ENCODE measurements at regions not wholly inside any gene's neighbourhood (a gene's known extent, or its start where the extent isn't known, plus 50 kb on each side); places are given as distances from the start of the nearest gene placed in this dataset.
A peak's percentile ranks its signal among the peaks of the same experiment; 100 is the strongest.

DNA sequence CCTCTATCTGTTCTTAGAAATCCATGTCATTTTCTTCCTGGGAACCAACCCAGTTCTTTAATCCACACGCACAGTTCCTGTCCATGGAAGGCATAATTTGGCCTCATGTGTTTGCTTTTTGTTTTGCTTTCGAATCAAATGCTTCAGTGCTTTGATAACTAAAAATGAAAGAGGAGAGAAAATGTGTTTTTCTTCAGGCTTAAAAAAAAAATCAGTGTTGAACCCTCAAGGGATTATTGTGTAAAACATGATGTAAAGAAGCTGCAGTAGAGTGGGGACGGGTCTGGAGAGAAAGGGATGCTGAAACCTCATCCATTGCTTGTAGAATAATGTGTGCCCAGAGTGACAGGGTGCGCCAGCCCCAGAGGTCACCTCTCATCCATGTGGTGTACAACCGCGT lies 197.5 kb upstream of the JARID2 start:
- no peaks in the 10 kb centered on the region for H3K36me3 ChIP-seq (replicated peaks; ENCODE audit: insufficient read depth, low read length)
- no peaks in the 10 kb centered on the region for H3F3A ChIP-seq (ENCODE audit: insufficient read depth, low read length)
- no peak for TF ChIP-seq EZH2phosphoT487 (IDR thresholded peaks at IDR 0.05; ENCODE audit: low read length)
- no peak for TF ChIP-seq EZH2 (optimal IDR thresholded peaks at IDR 0.05; ENCODE audit: low read depth, low read length)
- TF ChIP-seq, protein P1, sequence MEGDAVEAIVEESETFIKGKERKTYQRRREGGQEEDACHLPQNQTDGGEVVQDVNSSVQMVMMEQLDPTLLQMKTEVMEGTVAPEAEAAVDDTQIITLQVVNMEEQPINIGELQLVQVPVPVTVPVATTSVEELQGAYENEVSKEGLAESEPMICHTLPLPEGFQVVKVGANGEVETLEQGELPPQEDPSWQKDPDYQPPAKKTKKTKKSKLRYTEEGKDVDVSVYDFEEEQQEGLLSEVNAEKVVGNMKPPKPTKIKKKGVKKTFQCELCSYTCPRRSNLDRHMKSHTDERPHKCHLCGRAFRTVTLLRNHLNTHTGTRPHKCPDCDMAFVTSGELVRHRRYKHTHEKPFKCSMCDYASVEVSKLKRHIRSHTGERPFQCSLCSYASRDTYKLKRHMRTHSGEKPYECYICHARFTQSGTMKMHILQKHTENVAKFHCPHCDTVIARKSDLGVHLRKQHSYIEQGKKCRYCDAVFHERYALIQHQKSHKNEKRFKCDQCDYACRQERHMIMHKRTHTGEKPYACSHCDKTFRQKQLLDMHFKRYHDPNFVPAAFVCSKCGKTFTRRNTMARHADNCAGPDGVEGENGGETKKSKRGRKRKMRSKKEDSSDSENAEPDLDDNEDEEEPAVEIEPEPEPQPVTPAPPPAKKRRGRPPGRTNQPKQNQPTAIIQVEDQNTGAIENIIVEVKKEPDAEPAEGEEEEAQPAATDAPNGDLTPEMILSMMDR (IDR thresholded peaks at IDR 0.05; ENCODE audit: low read length): no peak
- 0 out of 2 replicates have a peak overlapping the region, but pooled peaks have one; percentile 6 for H2AFZ ChIP-seq (ENCODE audit: low read length)
- no peaks in the 10 kb centered on the region for H3K9me2 ChIP-seq (replicated peaks; ENCODE audit: insufficient read depth, low read length)
- H3K9me3 ChIP-seq (replicated peaks; ENCODE audit: insufficient read depth, low read length): no peaks in the 10 kb centered on the region
- no peak overlapping the region for H3K9ac ChIP-seq (ENCODE audit: low read length)
- H3K4me3 ChIP-seq (ENCODE audit: low read length): no peak overlapping the region
- no peak overlapping the region for H3K27ac ChIP-seq (ENCODE audit: low read length)
- no peaks in the 10 kb centered on the region for H4K20me1 ChIP-seq (ENCODE audit: insufficient read depth, low read length)
- H3K4me2 ChIP-seq (ENCODE audit: low read depth, low read length): no peak overlapping the region
- H3K27me3 ChIP-seq (replicated peaks; ENCODE audit: insufficient read depth, low read length): no peaks in the 10 kb centered on the region
- DNase-seq: no peak
- H3K4me1 ChIP-seq (ENCODE audit: low read length): no peaks in the 10 kb centered on the region
- H3K79me2 ChIP-seq (ENCODE audit: low read length): no peaks in the 10 kb centered on the region

DNA sequence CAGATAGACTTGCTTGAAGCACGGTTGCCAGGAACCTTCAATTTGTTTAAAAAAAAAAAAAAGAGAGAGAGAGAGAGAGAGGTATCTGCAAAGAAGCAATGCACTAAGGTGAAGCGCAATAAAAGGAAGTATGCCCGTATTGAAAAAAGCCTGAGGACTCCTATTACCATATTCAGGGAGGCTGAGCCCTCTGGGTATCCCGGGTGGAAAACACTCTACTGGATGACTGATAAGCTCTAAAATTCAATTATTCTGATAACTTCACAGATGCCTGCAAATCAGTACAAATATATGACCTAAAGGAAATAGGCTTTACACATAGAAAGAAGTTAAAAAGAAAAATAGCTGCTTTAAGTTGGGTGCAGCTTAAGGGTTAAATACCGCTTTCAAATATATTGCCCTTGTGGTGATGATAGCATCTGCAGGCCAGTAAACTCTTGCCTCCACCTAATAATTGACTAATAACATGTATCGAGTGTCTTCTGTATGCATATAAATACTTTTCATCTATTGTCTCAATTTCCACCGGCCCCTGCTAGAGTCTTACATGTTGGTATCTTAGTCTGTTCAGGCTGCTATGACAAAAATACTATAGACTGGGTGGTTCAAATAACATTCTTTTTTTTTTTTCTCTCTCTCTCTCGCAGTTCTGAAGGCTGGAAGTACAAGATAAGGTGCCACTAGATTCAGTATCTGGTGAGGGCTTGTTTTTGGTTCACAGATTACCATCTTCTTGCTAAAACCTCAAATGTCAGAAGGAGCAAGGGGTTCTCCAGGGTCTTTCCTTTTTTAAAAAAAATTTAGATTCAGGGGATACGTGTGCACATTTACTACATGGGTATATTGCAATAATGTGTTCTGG lies 187.4 kb upstream of the JARID2 start:
- no peaks in the 10 kb centered on the region for H3K27me3 ChIP-seq (replicated peaks; ENCODE audit: insufficient read depth, low read length)
- H3K79me2 ChIP-seq (ENCODE audit: low read length): no peaks in the 10 kb centered on the region
- no peaks in the 10 kb centered on the region for H3K36me3 ChIP-seq (replicated peaks; ENCODE audit: insufficient read depth, low read length)
- H3F3A ChIP-seq (ENCODE audit: insufficient read depth, low read length): no peaks in the 10 kb centered on the region
- no peaks in the 10 kb centered on the region for H3K9me2 ChIP-seq (replicated peaks; ENCODE audit: insufficient read depth, low read length)
- DNase-seq: no peak
- H3K27ac ChIP-seq (ENCODE audit: low read length): no peak overlapping the region
- no peak for TF ChIP-seq EZH2phosphoT487 (IDR thresholded peaks at IDR 0.05; ENCODE audit: low read length)
- TF ChIP-seq EZH2 (optimal IDR thresholded peaks at IDR 0.05; ENCODE audit: low read depth, low read length): no peak
- no peak overlapping the region for H2AFZ ChIP-seq (ENCODE audit: low read length)
- no peaks in the 10 kb centered on the region for H4K20me1 ChIP-seq (ENCODE audit: insufficient read depth, low read length)
- no peaks in the 10 kb centered on the region for H3K9me3 ChIP-seq (replicated peaks; ENCODE audit: insufficient read depth, low read length)
- H3K4me2 ChIP-seq (ENCODE audit: low read depth, low read length): no peak overlapping the region
- H3K9ac ChIP-seq (ENCODE audit: low read length): no peak overlapping the region
- H3K4me1 ChIP-seq (ENCODE audit: low read length): no peaks in the 10 kb centered on the region
- H3K4me3 ChIP-seq (ENCODE audit: low read length): no peak overlapping the region

DNA sequence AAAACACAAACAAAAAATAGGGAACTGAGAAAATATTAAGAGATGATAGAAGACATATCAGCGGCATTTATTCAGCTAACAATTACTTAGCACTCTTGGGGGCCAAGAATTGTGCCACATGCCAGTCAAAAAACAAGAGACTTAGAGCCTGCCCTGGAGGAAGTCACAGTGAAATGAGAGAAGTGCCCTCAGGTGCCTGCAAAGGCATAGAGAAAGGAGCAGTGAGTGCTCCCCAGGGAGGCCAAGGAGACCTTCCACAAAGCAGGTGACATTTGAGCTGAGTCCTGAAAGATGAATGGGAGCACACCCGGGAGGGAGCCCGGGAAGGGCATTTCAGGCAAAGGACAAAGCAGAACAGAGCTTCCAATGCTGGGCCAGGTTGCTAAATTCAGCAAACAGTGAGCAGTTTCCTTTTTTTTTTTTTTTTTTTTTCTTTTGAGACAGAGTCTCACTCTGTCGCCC lies 184.7 kb upstream of the JARID2 start:
- H3K9me3 ChIP-seq (replicated peaks; ENCODE audit: insufficient read depth, low read length): no peaks in the 10 kb centered on the region
- no peak overlapping the region for H3K4me2 ChIP-seq (ENCODE audit: low read depth, low read length)
- H4K20me1 ChIP-seq (ENCODE audit: insufficient read depth, low read length): no peaks in the 10 kb centered on the region
- H2AFZ ChIP-seq (ENCODE audit: low read length): no peak overlapping the region
- no peaks in the 10 kb centered on the region for H3K4me1 ChIP-seq (ENCODE audit: low read length)
- H3K9ac ChIP-seq (ENCODE audit: low read length): no peak overlapping the region
- no peaks in the 10 kb centered on the region for H3K27me3 ChIP-seq (replicated peaks; ENCODE audit: insufficient read depth, low read length)
- H3K79me2 ChIP-seq (ENCODE audit: low read length): no peaks in the 10 kb centered on the region
- TF ChIP-seq EZH2 (optimal IDR thresholded peaks at IDR 0.05; ENCODE audit: low read depth, low read length) (no peak), EZH2phosphoT487 (IDR thresholded peaks at IDR 0.05; ENCODE audit: low read length) (no peak)
- TF ChIP-seq, protein P1 (IDR thresholded peaks at IDR 0.05; ENCODE audit: low read length): no peak
- H3K36me3 ChIP-seq (replicated peaks; ENCODE audit: insufficient read depth, low read length): no peaks in the 10 kb centered on the region
- no peaks in the 10 kb centered on the region for H3K9me2 ChIP-seq (replicated peaks; ENCODE audit: insufficient read depth, low read length)
- H3K4me3 ChIP-seq (ENCODE audit: low read length): no peak overlapping the region
- H3K27ac ChIP-seq (ENCODE audit: low read length): no peak overlapping the region
- DNase-seq: no peak
- no peaks in the 10 kb centered on the region for H3F3A ChIP-seq (ENCODE audit: insufficient read depth, low read length)

All from MM.1S (cell line).